ENCODE measurements at regions not wholly inside any gene's neighbourhood (a gene's known extent, or its start where the extent isn't known, plus 50 kb on each side); places are given as distances from the start of the nearest gene placed in this dataset.
"Not testable (repeated sequence)": the region's sequence is repeated elsewhere in the genome, so short reads cannot be mapped to it uniquely, and the experiment has no call there.

DNA sequence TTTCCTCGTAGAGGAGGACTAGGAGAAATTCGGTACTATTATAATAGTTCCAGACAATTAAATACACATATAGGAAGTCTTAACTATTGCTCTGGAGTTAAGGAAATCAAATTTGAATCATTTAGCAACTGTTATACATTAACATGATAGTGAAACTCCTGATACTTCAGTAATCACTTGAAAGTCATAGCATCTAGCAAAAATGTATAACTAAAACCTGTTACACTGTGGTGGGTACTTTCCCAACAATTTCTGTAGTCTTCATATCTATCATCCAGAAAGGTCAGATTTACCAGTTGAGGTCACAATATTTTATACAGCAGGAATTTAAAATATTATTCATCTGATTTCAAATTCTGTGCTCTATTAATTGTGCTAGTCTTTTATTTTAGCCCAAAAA, 669.6 kb upstream of the PCDH10 start:
- TF ChIP-seq EZH2 (IDR thresholded peaks at IDR 0.05; ENCODE audit: borderline replicate concordance) (no peak), EZH2phosphoT487 (IDR thresholded peaks at IDR 0.05; ENCODE audit: low read depth, severe bottlenecking, unreplicated experiment) (no peak)
- TF ChIP-seq, protein P1, sequence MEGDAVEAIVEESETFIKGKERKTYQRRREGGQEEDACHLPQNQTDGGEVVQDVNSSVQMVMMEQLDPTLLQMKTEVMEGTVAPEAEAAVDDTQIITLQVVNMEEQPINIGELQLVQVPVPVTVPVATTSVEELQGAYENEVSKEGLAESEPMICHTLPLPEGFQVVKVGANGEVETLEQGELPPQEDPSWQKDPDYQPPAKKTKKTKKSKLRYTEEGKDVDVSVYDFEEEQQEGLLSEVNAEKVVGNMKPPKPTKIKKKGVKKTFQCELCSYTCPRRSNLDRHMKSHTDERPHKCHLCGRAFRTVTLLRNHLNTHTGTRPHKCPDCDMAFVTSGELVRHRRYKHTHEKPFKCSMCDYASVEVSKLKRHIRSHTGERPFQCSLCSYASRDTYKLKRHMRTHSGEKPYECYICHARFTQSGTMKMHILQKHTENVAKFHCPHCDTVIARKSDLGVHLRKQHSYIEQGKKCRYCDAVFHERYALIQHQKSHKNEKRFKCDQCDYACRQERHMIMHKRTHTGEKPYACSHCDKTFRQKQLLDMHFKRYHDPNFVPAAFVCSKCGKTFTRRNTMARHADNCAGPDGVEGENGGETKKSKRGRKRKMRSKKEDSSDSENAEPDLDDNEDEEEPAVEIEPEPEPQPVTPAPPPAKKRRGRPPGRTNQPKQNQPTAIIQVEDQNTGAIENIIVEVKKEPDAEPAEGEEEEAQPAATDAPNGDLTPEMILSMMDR (IDR thresholded peaks at IDR 0.05; ENCODE audit: poor library complexity): no peak

DNA sequence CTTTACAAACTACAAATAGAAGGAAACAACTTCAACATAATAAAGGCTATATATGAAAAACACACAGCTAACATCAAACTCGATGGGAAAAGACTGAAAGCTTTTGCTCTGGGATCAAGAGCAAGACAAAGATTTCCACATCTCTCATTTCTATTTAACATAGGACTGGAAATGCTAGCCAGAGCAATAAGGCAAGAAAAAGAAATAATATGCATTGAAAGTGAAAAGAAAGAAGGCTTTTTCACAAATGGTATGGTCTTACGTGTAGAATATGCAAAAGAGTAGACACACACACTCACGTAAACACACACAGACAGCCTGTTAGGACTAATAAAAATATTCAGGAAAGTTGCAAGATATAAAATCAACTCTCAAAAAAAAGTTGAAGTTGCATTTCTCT, 660.5 kb upstream of the PCDH10 start:
- Histone ChIP-seq H3K4me1 (ENCODE audit: insufficient read depth) (no peaks in the 10 kb centered on the region), H3K27ac (no peak overlapping the region), H2AFZ (no peak overlapping the region), H3K27me3 (no peaks in the 10 kb centered on the region), H3K9me2 (replicated peaks; ENCODE audit: insufficient read depth) (no peaks in the 10 kb centered on the region), H3K36me3 (replicated peaks; ENCODE audit: insufficient read depth, low read depth) (no peaks in the 10 kb centered on the region), H3K9me3 (ENCODE audit: low read depth) (no peaks in the 10 kb centered on the region), H3K4me3 (no peak overlapping the region), H4K20me1 (ENCODE audit: insufficient read depth, poor library complexity, severe bottlenecking) (no peaks in the 10 kb centered on the region), H3K79me2 (no peaks in the 10 kb centered on the region), H3K4me2 (no peak overlapping the region)
- TF ChIP-seq EZH2 (IDR thresholded peaks at IDR 0.05; ENCODE audit: borderline replicate concordance) (no peak), EZH2phosphoT487 (IDR thresholded peaks at IDR 0.05; ENCODE audit: low read depth, severe bottlenecking, unreplicated experiment) (no peak)
- TF ChIP-seq, protein P1 (IDR thresholded peaks at IDR 0.05; ENCODE audit: poor library complexity): no peak
- DNase-seq (ENCODE audit: low spot score): no peak
- WGBS (ENCODE audit: low lambda C conversion rate, missing lambda C conversion rate): 85% methylated on average over 3 of the region's 3 CpGs

More for the DNA sequence above, 669.6 kb upstream of the PCDH10 start:
- Histone ChIP-seq H3K36me3 (replicated peaks; ENCODE audit: insufficient read depth, low read depth) (no peaks in the 10 kb centered on the region), H2AFZ (no peak overlapping the region), H3K27me3 (no peaks in the 10 kb centered on the region), H3K4me1 (ENCODE audit: insufficient read depth) (no peaks in the 10 kb centered on the region), H3K27ac (no peak overlapping the region), H3K4me3 (no peak overlapping the region), H3K79me2 (no peaks in the 10 kb centered on the region), H3K9me2 (replicated peaks; ENCODE audit: insufficient read depth) (no peaks in the 10 kb centered on the region), H3K9me3 (ENCODE audit: low read depth) (no peaks in the 10 kb centered on the region), H4K20me1 (ENCODE audit: insufficient read depth, poor library complexity, severe bottlenecking) (no peaks in the 10 kb centered on the region), H3K4me2 (no peak overlapping the region)
- DNase-seq (ENCODE audit: low spot score): no peak
- WGBS (ENCODE audit: low lambda C conversion rate, missing lambda C conversion rate): 91% methylated on average over 2 of the region's 2 CpGs

DNA sequence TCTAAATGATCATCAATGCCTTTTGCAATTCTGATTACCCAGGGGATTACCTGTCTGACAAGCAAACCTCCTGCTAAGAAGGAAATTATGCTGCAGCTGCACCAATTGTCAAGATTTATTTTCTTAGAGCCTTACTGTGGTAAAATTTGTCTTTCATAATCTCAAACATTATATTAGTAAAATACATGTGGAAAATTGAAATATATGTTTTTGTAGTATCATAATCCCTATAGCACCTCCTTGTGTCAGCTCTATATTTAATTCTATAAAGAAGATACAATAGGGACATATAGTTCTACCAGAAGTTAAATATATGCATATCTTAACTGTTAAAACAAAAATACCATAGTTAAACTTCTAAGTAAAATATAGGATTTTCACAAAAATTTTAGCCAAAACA, 655.6 kb upstream of the PCDH10 start:
- Histone ChIP-seq H3K36me3 (replicated peaks; ENCODE audit: insufficient read depth, low read depth) (no peaks in the 10 kb centered on the region), H3K4me2 (no peak overlapping the region), H3K9me3 (ENCODE audit: low read depth) (no peaks in the 10 kb centered on the region), H3K4me3 (no peak overlapping the region), H2AFZ (no peak overlapping the region), H3K79me2 (no peaks in the 10 kb centered on the region), H3K4me1 (ENCODE audit: insufficient read depth) (no peaks in the 10 kb centered on the region), H3K27ac (no peak overlapping the region), H3K27me3 (no peaks in the 10 kb centered on the region), H3K9me2 (replicated peaks; ENCODE audit: insufficient read depth) (no peaks in the 10 kb centered on the region), H4K20me1 (ENCODE audit: insufficient read depth, poor library complexity, severe bottlenecking) (no peaks in the 10 kb centered on the region)
- DNase-seq (ENCODE audit: low spot score): no peak
- TF ChIP-seq, protein P1 (IDR thresholded peaks at IDR 0.05; ENCODE audit: poor library complexity): no peak
- TF ChIP-seq EZH2 (IDR thresholded peaks at IDR 0.05; ENCODE audit: borderline replicate concordance) (no peak), EZH2phosphoT487 (IDR thresholded peaks at IDR 0.05; ENCODE audit: low read depth, severe bottlenecking, unreplicated experiment) (no peak)

DNA sequence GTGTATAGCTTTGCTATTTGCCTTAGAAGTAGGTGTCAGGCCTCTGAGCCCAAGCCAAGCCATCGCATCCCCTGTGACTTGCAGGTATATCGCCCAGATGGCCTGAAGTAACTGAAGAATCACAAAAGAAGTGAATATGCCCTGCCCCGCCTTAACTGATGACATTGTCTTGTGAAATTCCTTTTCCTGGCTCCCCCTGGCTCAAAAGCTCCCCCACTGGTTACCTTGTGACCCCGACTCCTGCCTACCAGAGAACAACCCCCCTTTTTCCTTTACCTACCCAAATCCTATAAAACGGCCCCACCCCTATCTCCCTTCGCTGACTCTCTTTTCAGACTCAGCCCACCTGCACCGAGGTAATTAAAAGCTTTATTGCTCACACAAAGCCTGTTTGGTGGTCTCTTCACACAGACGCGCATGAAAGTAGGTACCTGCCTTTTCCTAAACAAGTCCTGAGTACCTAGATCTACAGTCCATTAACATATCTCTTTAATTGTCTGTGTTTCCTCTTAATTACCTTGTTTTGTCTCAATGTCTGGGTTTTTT, 653.8 kb upstream of the PCDH10 start:
- H3K36me3 ChIP-seq (replicated peaks; ENCODE audit: insufficient read depth, low read depth); H3K27me3 ChIP-seq; H3K9me2 ChIP-seq (replicated peaks; ENCODE audit: insufficient read depth); H3K9me3 ChIP-seq (ENCODE audit: low read depth); H4K20me1 ChIP-seq (ENCODE audit: insufficient read depth, poor library complexity, severe bottlenecking); DNase-seq (ENCODE audit: low spot score); H3K4me1 ChIP-seq (ENCODE audit: insufficient read depth); H3K4me2 ChIP-seq; H3K4me3 ChIP-seq; H2AFZ ChIP-seq; H3K27ac ChIP-seq; H3K79me2 ChIP-seq: not testable (repeated sequence)
- 58% methylated on average over 9 of the region's 9 CpGs for WGBS (ENCODE audit: low lambda C conversion rate, missing lambda C conversion rate)
